ENCODE measurements at regions not wholly inside any gene's neighbourhood (a gene's known extent, or its start where the extent isn't known, plus 50 kb on each side); places are given as distances from the start of the nearest gene placed in this dataset.
"Not testable (repeated sequence)": the region's sequence is repeated elsewhere in the genome, so short reads cannot be mapped to it uniquely, and the experiment has no call there.

- not testable (repeated sequence) for TF ChIP-seq CTCF (IDR thresholded peaks at IDR 0.05 in 2 of 3, conservative IDR thresholded peaks at IDR 0.05 in 1 of 3; ENCODE audit: control insufficient read depth in 2 of 3, extremely low read depth in 1 of 3, insufficient read depth in 1 of 3, low read depth in 3 of 3, low read length in 3 of 3); POLR2A (IDR thresholded peaks at IDR 0.05; ENCODE audit: low read depth, low read length); CBFB (IDR thresholded peaks at IDR 0.05; ENCODE audit: low read depth); STAT1 (conservative IDR thresholded peaks at IDR 0.05); RAD21 (IDR thresholded peaks at IDR 0.05; ENCODE audit: insufficient read depth, low read depth, low read length); CREM (IDR thresholded peaks at IDR 0.05; ENCODE audit: low read depth)
These were observed 88.9 kb upstream of the GPR101 start for GRCh38 chrX:137122651-137123050.
